GM23338 (cell line): ENCODE measurements at regions not wholly inside any gene's neighbourhood (a gene's known extent, or its start where the extent isn't known, plus 50 kb on each side); places are given as distances from the start of the nearest gene placed in this dataset.

Experiments
- ATAC-seq: fragments of 200-7000 bp; cut with Tn5 transposase; 3 replicates; pipeline ENCODE4 v1.9.1; 2020
- DNase-seq: peaks from one replicate; pipeline ENCODE4 v3.0.0-alpha.2; 2015; ENCODE audit warnings: low spot score
- H2AFZ ChIP-seq: fragments of 200-600 bp; sonication (generic); 2 replicates; pipeline ENCODE4 v1.8.0; 2016; ENCODE audit warnings: antibody characterized with exemption, mild to moderate bottlenecking, moderate library complexity
- H3F3A ChIP-seq: fragments of 200-600 bp; sonication (generic); replicated peaks from 2 replicates; pipeline ENCODE4 v1.8.0; 2017; ENCODE audit warnings: antibody characterized with exemption, mixed run types, low read depth
- H3K27ac ChIP-seq: fragments of 200-600 bp; sonication (generic); 2 replicates; pipeline ENCODE4 v1.6.1; 2016; ENCODE audit warnings: low read depth
- H3K27me3 ChIP-seq: fragments of 200-600 bp; sonication (generic); 2 replicates; pipeline ENCODE4 v1.8.0; 2016; ENCODE audit warnings: mild to moderate bottlenecking, mixed run types, moderate library complexity; ENCODE audit not compliant: insufficient read depth
- H3K36me3 ChIP-seq: fragments of 200-600 bp; sonication (generic); 2 replicates; pipeline ENCODE4 v1.8.0; 2016; ENCODE audit warnings: mild to moderate bottlenecking; ENCODE audit not compliant: insufficient read depth
- H3K4me1 ChIP-seq: fragments of 200-600 bp; sonication (generic); 2 replicates; pipeline ENCODE4 v1.8.0; 2016; ENCODE audit warnings: mild to moderate bottlenecking, moderate library complexity; ENCODE audit not compliant: insufficient read depth
- H3K4me2 ChIP-seq: fragments of 200-600 bp; sonication (generic); 2 replicates; pipeline ENCODE4 v1.7.1; 2017; ENCODE audit warnings: mixed run types
- H3K4me3 ChIP-seq: fragments of 200-600 bp; sonication (generic); 2 replicates; pipeline ENCODE4 v1.6.1; 2016; ENCODE audit warnings: mixed run types
- H3K79me2 ChIP-seq: fragments of 200-600 bp; sonication (generic); replicated peaks from 2 replicates; pipeline ENCODE4 v1.8.0; 2017; ENCODE audit warnings: mild to moderate bottlenecking; ENCODE audit not compliant: insufficient read depth
- H3K9me2 ChIP-seq: fragments of 200-600 bp; sonication (generic); 2 replicates; pipeline ENCODE4 v1.8.0; 2017; ENCODE audit not compliant: insufficient read depth
- H4K20me1 ChIP-seq: fragments of 200-600 bp; sonication (generic); replicated peaks from 2 replicates; pipeline ENCODE4 v1.8.0; 2017; ENCODE audit warnings: mild to moderate bottlenecking; ENCODE audit not compliant: insufficient read depth
- H3K27ac Mint-ChIP-seq: 2 replicates; pipeline ENCODE4 v1.8.0; 2020; ENCODE audit warnings: inconsistent platforms, mild to moderate bottlenecking, moderate library complexity, mixed read lengths
- H3K27me3 Mint-ChIP-seq: 3 replicates; pipeline ENCODE4 v1.8.0; 2022; ENCODE audit warnings: low read depth, mild to moderate bottlenecking, moderate library complexity, mixed read lengths, inconsistent platforms; ENCODE audit not compliant: insufficient read depth, poor library complexity
- H3K36me3 Mint-ChIP-seq: 3 replicates; pipeline ENCODE4 v1.8.0; 2021; ENCODE audit warnings: low read depth, mild to moderate bottlenecking, inconsistent platforms, moderate library complexity, mixed read lengths
- H3K4me1 Mint-ChIP-seq: 3 replicates; pipeline ENCODE4 v1.8.0; 2020; ENCODE audit warnings: mild to moderate bottlenecking, inconsistent platforms, mixed read lengths
- H3K4me3 Mint-ChIP-seq: 3 replicates; pipeline ENCODE4 v1.8.0; 2021; ENCODE audit warnings: moderate library complexity, mild to moderate bottlenecking, inconsistent platforms, mixed read lengths
- H3K9me3 Mint-ChIP-seq: 3 replicates; pipeline ENCODE4 v1.8.0; 2020; ENCODE audit warnings: moderate library complexity, mild to moderate bottlenecking, inconsistent platforms, mixed read lengths
- EZH2phosphoT487 ChIP-seq: fragments of 200-600 bp; sonication (generic); IDR thresholded peaks from one replicate; pipeline ENCODE4 v1.8.1; 2018; ENCODE audit warnings: antibody characterized with exemption; ENCODE audit not compliant: unreplicated experiment
- TF ChIP-seq, protein P1 (sequence below): fragments of 250-450 bp; sonication (Bioruptor Pico); IDR thresholded peaks from 2 replicates; pipeline ENCODE4 v1.5.0; 2020; ENCODE audit warnings: mild to moderate bottlenecking, moderate library complexity
- TF ChIP-seq, protein P2 (sequence below): IDR thresholded peaks from one replicate; pipeline ENCODE4 v1.6.1; 2018; ENCODE audit warnings: antibody characterized with exemption; ENCODE audit not compliant: unreplicated experiment

DNA sequence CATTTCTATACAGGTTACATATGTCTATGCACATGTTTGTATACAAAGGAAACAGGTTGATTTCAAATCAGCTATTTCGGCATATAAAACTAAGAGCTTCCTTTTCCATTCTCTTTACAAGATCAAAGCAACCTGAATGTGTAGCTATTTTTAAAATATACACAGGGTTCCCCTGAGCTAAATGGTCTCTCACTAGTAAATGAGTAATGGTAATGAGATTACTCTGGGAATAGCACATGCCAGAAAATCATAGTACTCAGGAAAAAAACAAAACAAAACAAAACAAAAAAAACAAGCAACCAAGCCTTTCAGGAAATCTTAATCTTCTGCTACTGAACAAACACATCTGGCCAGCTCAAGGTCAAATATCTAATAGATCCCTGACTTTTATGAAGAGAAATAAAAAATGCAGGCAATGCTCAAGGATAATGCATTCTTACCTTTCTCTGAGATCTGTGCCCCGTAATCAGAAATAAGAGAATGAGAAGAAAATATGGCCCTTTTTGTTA lies 156.6 kb upstream of the POU2AF2 start:
- Histone ChIP-seq H3K4me1 (no peaks in the 10 kb centered on the region), H3K27ac (no peak overlapping the region), H3K9me2 (peaks cover 14% of the 10 kb centered on the region; the same call in 1 of the 2 replicates), H3K4me2 (no peak overlapping the region), H3F3A (no peaks in the 10 kb centered on the region), H3K79me2 (no peaks in the 10 kb centered on the region), H4K20me1 (no peaks in the 10 kb centered on the region), H3K4me3 (no peak overlapping the region), H3K27me3 (no peaks in the 10 kb centered on the region), H2AFZ (no peak overlapping the region), H3K36me3 (no peaks in the 10 kb centered on the region)
- Mint-ChIP-seq H3K4me1 (peaks cover 7% of the 10 kb centered on the region; the same call in 1 of the 3 replicates), H3K36me3 (no peaks in the 10 kb centered on the region), H3K27ac (no peak overlapping the region), H3K9me3 (no peaks in the 10 kb centered on the region), H3K27me3 (no peaks in the 10 kb centered on the region), H3K4me3 (no peak overlapping the region)
- ATAC-seq (no peak), DNase-seq (no peak)
- TF ChIP-seq EZH2phosphoT487: no peak
- TF ChIP-seq, protein P1, sequence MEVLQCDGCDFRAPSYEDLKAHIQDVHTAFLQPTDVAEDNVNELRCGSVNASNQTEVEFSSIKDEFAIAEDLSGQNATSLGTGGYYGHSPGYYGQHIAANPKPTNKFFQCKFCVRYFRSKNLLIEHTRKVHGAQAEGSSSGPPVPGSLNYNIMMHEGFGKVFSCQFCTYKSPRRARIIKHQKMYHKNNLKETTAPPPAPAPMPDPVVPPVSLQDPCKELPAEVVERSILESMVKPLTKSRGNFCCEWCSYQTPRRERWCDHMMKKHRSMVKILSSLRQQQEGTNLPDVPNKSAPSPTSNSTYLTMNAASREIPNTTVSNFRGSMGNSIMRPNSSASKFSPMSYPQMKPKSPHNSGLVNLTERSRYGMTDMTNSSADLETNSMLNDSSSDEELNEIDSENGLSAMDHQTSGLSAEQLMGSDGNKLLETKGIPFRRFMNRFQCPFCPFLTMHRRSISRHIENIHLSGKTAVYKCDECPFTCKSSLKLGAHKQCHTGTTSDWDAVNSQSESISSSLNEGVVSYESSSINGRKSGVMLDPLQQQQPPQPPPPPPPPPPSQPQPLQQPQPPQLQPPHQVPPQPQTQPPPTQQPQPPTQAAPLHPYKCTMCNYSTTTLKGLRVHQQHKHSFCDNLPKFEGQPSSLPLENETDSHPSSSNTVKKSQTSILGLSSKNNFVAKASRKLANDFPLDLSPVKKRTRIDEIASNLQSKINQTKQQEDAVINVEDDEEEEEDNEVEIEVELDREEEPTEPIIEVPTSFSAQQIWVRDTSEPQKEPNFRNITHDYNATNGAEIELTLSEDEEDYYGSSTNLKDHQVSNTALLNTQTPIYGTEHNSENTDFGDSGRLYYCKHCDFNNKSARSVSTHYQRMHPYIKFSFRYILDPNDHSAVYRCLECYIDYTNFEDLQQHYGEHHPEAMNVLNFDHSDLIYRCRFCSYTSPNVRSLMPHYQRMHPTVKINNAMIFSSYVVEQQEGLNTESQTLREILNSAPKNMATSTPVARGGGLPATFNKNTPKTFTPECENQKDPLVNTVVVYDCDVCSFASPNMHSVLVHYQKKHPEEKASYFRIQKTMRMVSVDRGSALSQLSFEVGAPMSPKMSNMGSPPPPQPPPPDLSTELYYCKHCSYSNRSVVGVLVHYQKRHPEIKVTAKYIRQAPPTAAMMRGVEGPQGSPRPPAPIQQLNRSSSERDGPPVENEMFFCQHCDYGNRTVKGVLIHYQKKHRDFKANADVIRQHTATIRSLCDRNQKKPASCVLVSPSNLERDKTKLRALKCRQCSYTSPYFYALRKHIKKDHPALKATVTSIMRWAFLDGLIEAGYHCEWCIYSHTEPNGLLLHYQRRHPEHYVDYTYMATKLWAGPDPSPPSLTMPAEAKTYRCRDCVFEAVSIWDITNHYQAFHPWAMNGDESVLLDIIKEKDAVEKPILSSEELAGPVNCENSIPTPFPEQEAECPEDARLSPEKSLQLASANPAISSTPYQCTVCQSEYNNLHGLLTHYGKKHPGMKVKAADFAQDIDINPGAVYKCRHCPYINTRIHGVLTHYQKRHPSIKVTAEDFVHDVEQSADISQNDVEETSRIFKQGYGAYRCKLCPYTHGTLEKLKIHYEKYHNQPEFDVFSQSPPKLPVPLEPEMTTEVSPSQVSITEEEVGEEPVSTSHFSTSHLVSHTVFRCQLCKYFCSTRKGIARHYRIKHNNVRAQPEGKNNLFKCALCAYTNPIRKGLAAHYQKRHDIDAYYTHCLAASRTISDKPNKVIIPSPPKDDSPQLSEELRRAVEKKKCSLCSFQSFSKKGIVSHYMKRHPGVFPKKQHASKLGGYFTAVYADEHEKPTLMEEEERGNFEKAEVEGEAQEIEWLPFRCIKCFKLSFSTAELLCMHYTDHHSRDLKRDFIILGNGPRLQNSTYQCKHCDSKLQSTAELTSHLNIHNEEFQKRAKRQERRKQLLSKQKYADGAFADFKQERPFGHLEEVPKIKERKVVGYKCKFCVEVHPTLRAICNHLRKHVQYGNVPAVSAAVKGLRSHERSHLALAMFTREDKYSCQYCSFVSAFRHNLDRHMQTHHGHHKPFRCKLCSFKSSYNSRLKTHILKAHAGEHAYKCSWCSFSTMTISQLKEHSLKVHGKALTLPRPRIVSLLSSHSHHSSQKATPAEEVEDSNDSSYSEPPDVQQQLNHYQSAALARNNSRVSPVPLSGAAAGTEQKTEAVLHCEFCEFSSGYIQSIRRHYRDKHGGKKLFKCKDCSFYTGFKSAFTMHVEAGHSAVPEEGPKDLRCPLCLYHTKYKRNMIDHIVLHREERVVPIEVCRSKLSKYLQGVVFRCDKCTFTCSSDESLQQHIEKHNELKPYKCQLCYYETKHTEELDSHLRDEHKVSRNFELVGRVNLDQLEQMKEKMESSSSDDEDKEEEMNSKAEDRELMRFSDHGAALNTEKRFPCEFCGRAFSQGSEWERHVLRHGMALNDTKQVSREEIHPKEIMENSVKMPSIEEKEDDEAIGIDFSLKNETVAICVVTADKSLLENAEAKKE (CRISPR knock-in tag): no peak

DNA sequence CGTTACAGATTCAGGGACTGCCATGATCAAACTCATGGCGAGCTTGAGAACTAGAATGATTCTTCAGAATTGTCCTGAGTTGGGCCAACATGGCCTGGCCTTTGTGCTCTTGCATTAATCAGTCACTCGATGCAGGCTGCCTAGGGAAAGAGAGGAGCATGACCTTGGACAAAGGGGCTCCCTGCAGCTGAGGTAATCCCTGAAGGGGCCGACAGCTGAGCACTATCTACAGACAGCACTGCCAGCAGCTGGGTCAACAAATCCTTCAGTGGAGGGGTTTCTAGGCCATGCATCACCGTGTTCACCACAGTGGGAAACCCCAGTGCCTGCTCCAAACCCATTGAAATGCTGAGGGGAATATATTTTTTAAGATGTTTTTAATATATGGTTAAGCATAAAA lies 159.5 kb upstream of the POU2AF2 start:
- no peak overlapping the region for H3K4me3 Mint-ChIP-seq
- no peak overlapping the region for H3K4me2 ChIP-seq
- peak overlapping the region; percentile 87; the same call in 1 of the 2 replicates for H2AFZ ChIP-seq
- H3K36me3 ChIP-seq: no peaks in the 10 kb centered on the region
- H3K79me2 ChIP-seq: no peaks in the 10 kb centered on the region
- H3K36me3 Mint-ChIP-seq: no peaks in the 10 kb centered on the region
- DNase-seq (peak; percentile 21), ATAC-seq (peak; percentile 89)
- peaks cover 7% of the 10 kb centered on the region; the same call in 2 of the 3 replicates for H3K4me1 Mint-ChIP-seq
- H4K20me1 ChIP-seq: no peaks in the 10 kb centered on the region
- no peaks in the 10 kb centered on the region; the same call in 1 of the 2 replicates for H3K4me1 ChIP-seq
- H3K27ac Mint-ChIP-seq: peak overlapping the region; percentile 81
- H3K27me3 Mint-ChIP-seq: peaks cover 2% of the 10 kb centered on the region
- no peaks in the 10 kb centered on the region for H3K9me3 Mint-ChIP-seq
- H3K9me2 ChIP-seq: peaks cover 6% of the 10 kb centered on the region; the same call in 1 of the 2 replicates
- H3K27me3 ChIP-seq: no peaks in the 10 kb centered on the region
- H3K27ac ChIP-seq: no peak overlapping the region
- no peaks in the 10 kb centered on the region for H3F3A ChIP-seq
- H3K4me3 ChIP-seq: no peak overlapping the region
- TF ChIP-seq, protein P2, sequence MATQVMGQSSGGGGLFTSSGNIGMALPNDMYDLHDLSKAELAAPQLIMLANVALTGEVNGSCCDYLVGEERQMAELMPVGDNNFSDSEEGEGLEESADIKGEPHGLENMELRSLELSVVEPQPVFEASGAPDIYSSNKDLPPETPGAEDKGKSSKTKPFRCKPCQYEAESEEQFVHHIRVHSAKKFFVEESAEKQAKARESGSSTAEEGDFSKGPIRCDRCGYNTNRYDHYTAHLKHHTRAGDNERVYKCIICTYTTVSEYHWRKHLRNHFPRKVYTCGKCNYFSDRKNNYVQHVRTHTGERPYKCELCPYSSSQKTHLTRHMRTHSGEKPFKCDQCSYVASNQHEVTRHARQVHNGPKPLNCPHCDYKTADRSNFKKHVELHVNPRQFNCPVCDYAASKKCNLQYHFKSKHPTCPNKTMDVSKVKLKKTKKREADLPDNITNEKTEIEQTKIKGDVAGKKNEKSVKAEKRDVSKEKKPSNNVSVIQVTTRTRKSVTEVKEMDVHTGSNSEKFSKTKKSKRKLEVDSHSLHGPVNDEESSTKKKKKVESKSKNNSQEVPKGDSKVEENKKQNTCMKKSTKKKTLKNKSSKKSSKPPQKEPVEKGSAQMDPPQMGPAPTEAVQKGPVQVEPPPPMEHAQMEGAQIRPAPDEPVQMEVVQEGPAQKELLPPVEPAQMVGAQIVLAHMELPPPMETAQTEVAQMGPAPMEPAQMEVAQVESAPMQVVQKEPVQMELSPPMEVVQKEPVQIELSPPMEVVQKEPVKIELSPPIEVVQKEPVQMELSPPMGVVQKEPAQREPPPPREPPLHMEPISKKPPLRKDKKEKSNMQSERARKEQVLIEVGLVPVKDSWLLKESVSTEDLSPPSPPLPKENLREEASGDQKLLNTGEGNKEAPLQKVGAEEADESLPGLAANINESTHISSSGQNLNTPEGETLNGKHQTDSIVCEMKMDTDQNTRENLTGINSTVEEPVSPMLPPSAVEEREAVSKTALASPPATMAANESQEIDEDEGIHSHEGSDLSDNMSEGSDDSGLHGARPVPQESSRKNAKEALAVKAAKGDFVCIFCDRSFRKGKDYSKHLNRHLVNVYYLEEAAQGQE: no peak
